A549 (cell line): ENCODE measurements at regions not wholly inside any gene's neighbourhood (a gene's known extent, or its start where the extent isn't known, plus 50 kb on each side); places are given as distances from the start of the nearest gene placed in this dataset.

Experiments
- BHLHE40 ChIP-seq: IDR thresholded peaks from 2 replicates; pipeline ENCODE4 v1.6.1; 2012; ENCODE audit warnings: low read depth, low read length, inconsistent platforms
- EP300 ChIP-seq, 2 experiments: fragments of >200 bp; sonication (Bioruptor Twin); formaldehyde crosslinking; IDR thresholded peaks; 2 replicates in 1 of 2; 3 replicates in 1 of 2; pipeline ENCODE4 v1.6.1; 2016 to 2017
- HDAC2 ChIP-seq: fragments of 200-600 bp; sonication (generic); IDR thresholded peaks from 2 replicates; pipeline ENCODE4 v1.6.1; 2016
- HEYL ChIP-seq: fragments of 250-450 bp; sonication (Bioruptor Pico); IDR thresholded peaks from 2 replicates; pipeline ENCODE4 v1.8.0; 2021; ENCODE audit warnings: mild to moderate bottlenecking, moderate library complexity
- JUN ChIP-seq, 2 experiments: fragments of >200 bp; sonication (Bioruptor Twin); formaldehyde crosslinking; IDR thresholded peaks; 2 replicates in 1 of 2; 3 replicates in 1 of 2; pipeline ENCODE4 v1.6.1; 2016 to 2017
- KDM1A ChIP-seq: fragments of 200-600 bp; sonication (generic); IDR thresholded peaks from 2 replicates; pipeline ENCODE4 v1.6.1; 2016; ENCODE audit warnings: low read depth, mild to moderate bottlenecking
- RAD21 ChIP-seq, 2 experiments: fragments of >200 bp in 1 of 2; sonication (Bioruptor Twin) in 1 of 2; formaldehyde crosslinking in 1 of 2; IDR thresholded peaks in 1 of 2; conservative IDR thresholded peaks in 1 of 2; 2 replicates in 1 of 2; 3 replicates in 1 of 2; pipeline ENCODE4 v1.6.1; 2012 to 2018; ENCODE audit warnings: inconsistent platforms in 1 of 2
- RCOR1 ChIP-seq: fragments of 150-350 bp; IDR thresholded peaks from 2 replicates; pipeline ENCODE4 v1.6.1; 2014; ENCODE audit warnings: antibody characterized with exemption, low read length, low read depth
- SMC3 ChIP-seq: fragments of >200 bp; sonication (Bioruptor Twin); formaldehyde crosslinking; IDR thresholded peaks from 3 replicates; pipeline ENCODE4 v1.6.1; 2018; ENCODE audit warnings: inconsistent platforms
- ZNF302 ChIP-seq: fragments of 250-450 bp; sonication (Bioruptor Pico); IDR thresholded peaks from 2 replicates; pipeline ENCODE4 v1.9.0; 2021; ENCODE audit warnings: inconsistent platforms, mild to moderate bottlenecking, moderate library complexity
- TF ChIP-seq, protein P1 (sequence below): fragments of >200 bp; sonication (Bioruptor Twin); formaldehyde crosslinking; IDR thresholded peaks from 3 replicates; pipeline ENCODE4 v1.5.1; 2016
- TF ChIP-seq, protein P2 (sequence below): fragments of 450-650 bp; IDR thresholded peaks from 2 replicates; pipeline ENCODE4 v1.6.1; 2014; ENCODE audit warnings: antibody characterized with exemption

DNA sequence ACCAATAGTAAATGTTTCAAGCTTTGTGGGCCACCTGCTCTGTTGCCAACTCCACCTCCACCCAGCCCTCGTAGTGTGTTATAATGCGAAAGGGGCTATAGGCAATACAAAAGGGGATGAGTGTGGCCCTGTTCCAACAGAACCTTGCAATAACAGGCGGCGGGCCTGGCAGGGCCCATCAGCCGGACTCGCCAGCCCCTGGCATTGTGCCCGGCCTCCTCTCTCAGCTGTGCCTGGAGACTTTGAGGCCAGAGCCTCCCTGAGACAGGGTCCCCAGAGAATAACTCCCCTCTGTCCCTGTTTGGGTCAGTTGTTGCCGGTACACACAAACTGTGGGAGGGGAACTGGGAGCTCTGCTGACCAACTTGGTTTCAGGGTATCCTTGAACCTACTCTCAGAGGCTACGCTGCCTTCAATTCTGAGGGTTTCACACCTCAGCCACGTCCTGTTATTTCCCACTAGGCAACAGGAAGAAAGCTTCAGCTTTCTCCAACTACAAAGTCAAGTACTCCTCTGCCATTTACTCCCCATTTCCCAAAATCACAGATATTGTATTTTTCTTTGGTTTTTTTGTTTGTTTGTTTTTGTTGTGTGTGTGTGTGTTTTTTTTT is 58.0 kb upstream of the ZNF236 start:
- TF ChIP-seq RAD21 (conservative IDR thresholded peaks at IDR 0.05 in 1 of 2, IDR thresholded peaks at IDR 0.05 in 1 of 2) (no peak), HEYL (no peak), KDM1A (no peak), EP300 (IDR thresholded peaks at IDR 0.05) (no peak), HDAC2 (no peak), SMC3 (no peak), JUN (IDR thresholded peaks at IDR 0.05) (no peak), ZNF302 (CRISPR knock-in tag) (no peak), RCOR1 (no peak), BHLHE40 (no peak)
- TF ChIP-seq, protein P1, sequence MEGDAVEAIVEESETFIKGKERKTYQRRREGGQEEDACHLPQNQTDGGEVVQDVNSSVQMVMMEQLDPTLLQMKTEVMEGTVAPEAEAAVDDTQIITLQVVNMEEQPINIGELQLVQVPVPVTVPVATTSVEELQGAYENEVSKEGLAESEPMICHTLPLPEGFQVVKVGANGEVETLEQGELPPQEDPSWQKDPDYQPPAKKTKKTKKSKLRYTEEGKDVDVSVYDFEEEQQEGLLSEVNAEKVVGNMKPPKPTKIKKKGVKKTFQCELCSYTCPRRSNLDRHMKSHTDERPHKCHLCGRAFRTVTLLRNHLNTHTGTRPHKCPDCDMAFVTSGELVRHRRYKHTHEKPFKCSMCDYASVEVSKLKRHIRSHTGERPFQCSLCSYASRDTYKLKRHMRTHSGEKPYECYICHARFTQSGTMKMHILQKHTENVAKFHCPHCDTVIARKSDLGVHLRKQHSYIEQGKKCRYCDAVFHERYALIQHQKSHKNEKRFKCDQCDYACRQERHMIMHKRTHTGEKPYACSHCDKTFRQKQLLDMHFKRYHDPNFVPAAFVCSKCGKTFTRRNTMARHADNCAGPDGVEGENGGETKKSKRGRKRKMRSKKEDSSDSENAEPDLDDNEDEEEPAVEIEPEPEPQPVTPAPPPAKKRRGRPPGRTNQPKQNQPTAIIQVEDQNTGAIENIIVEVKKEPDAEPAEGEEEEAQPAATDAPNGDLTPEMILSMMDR: no peak
- TF ChIP-seq, protein P2, sequence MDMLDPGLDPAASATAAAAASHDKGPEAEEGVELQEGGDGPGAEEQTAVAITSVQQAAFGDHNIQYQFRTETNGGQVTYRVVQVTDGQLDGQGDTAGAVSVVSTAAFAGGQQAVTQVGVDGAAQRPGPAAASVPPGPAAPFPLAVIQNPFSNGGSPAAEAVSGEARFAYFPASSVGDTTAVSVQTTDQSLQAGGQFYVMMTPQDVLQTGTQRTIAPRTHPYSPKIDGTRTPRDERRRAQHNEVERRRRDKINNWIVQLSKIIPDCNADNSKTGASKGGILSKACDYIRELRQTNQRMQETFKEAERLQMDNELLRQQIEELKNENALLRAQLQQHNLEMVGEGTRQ: no peak
